GM13977 (cell line): ENCODE measurements at regions not wholly inside any gene's neighbourhood (a gene's known extent, or its start where the extent isn't known, plus 50 kb on each side); places are given as distances from the start of the nearest gene placed in this dataset.

ENCODE experiments used
- DNase-seq: peaks from one replicate; pipeline ENCODE4 v3.0.0; 2012; ENCODE audit warnings: low spot score
- in situ Hi-C: fragments of 300-500 bp; cut with MboI; formaldehyde crosslinking; loops from one replicate; pipeline ENCODE4 v1.12.0; 2022; ENCODE audit warnings: low sequenced_read_pairs, low pct_unique_long_range_greater_than_20kb, mixed read lengths, inconsistent platforms; ENCODE audit not compliant: unreplicated experiment
- TF ChIP-seq, protein P1 (sequence below): IDR thresholded peaks from 2 replicates; pipeline ENCODE4 v1.5.1; 2012; ENCODE audit warnings: mild to moderate bottlenecking, control low read depth; ENCODE audit not compliant: insufficient read depth; ENCODE audit errors: extremely low read depth, missing control alignments

DNA sequence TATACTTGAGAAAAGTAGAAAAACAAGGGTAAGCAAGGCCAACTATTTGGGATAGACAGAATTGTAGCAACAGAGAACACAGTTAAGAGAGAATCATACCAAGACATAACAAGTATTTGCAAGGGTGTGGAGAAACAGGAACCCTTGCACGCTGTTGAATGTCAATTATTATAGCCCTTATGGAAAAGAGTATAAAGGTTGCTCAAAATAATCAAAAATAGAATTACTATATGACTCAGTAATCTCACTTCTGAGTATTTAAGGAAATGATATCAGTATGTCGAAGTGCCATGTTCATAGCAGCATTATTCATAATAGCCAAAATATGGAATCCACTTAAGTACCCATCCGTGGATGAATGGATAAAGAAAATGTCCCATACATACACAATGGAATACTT lies 193.3 kb downstream of the PHLDA1 start:
- TF ChIP-seq, protein P1, sequence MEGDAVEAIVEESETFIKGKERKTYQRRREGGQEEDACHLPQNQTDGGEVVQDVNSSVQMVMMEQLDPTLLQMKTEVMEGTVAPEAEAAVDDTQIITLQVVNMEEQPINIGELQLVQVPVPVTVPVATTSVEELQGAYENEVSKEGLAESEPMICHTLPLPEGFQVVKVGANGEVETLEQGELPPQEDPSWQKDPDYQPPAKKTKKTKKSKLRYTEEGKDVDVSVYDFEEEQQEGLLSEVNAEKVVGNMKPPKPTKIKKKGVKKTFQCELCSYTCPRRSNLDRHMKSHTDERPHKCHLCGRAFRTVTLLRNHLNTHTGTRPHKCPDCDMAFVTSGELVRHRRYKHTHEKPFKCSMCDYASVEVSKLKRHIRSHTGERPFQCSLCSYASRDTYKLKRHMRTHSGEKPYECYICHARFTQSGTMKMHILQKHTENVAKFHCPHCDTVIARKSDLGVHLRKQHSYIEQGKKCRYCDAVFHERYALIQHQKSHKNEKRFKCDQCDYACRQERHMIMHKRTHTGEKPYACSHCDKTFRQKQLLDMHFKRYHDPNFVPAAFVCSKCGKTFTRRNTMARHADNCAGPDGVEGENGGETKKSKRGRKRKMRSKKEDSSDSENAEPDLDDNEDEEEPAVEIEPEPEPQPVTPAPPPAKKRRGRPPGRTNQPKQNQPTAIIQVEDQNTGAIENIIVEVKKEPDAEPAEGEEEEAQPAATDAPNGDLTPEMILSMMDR, result no peak
- no peak for DNase-seq
- in situ Hi-C loops, result no loop called here

DNA sequence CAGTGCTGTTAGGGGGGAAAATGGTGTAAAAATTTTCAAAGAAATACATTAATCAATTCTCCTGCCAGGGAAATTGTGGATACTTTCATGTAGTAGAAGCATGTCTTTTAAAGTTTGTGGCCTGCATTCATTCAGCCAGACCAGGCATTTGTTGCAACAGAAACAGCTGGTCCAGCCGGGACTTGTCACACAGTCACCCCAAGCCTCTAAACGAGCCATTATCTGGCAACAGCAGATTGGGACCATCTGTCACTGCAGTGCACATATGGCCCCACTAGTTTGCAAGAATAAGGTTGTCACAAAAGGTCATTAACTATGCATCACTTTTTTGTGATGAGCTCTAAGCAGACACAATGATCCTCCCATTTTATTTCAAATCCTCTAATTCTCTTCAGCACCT lies 193.9 kb downstream of the PHLDA1 start:
- DNase-seq, result no peak
- TF ChIP-seq, protein P1, result no peak
- in situ Hi-C loops, result no loop called here

DNA sequence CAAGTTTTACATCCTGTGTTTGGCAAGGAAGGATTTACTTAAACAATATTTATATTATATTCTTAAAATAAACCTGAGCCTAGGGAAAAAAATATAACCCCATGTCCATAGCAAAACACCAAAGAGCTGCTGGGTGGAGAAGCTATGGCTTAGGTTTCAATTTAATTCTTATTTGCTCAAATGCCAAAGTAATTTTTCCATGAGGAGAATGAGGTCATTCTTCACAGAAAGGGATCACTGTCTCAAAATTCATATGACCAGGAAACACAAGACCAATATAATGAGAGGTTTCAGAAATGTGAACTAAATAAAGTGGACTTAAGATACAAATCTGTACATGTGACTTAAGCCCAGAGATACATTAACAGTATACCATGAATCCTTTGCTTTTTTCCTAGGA lies 195.0 kb downstream of the PHLDA1 start:
- in situ Hi-C loops, result no loop called here

DNA sequence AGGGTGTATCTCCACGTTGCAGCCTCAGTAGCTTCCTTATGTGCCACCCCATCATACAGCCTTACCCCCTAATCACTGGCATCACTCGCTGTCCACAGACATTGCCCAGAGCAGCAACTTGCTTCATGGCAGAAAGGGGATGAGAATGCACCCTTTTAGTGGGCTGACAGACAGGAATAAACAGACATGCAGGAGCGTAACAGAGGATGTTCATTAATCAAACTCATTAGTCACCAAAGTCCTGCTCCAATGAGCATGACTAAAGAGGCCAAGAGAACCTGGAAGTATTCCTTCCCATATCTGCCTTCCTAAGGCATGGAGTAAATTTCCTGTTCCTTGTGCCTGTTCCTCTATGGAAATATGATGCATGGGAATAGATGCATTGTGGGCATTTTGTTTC lies 197.0 kb downstream of the PHLDA1 start:
- TF ChIP-seq, protein P1, result no peak
- no peak for DNase-seq
- in situ Hi-C loops, result no loop called here

More for the DNA sequence above, 195.0 kb downstream of the PHLDA1 start:
- DNase-seq, result no peak
- TF ChIP-seq, protein P1, result no peak

DNA sequence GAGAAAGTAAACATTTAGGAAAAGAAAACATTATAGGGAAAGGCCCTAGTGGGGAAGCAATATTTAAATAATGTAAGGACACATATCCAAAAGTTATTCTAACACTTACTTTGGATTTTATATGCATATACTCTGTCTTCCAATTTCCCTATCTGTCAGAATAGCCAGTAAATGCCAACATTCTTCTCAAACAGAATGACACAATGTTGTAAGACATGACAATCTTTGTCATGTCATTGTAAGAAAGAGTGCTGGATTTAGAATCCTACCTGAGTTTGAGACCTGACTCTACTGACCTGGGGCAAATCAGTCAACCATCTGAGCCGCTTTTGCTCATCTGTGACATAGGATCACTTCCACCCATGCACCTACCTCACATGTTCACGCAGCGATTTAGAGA lies 198.3 kb downstream of the PHLDA1 start:
- TF ChIP-seq, protein P1, result no peak
- in situ Hi-C loops, result no loop called here
- DNase-seq, result no peak

DNA sequence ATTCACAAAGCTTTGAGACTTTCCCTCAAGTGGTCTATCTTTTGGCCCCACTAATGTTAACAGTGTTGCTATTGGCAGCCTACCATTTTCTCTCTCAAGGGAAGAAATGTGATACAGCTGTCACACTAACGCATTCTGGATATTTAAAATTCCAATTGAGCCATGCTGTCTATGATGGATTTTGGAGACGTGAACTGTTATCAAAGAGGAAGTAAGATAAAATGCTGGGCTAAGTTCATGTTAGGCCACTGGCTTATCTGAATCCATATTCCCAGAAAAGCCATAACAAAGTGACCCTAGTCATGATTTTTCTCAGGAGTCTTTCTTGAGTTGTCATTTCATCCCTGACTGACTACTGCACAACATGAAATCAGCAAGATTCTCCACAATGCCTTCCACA lies 200.2 kb downstream of the PHLDA1 start:
- DNase-seq, result no peak
- in situ Hi-C loops, result no loop called here
- TF ChIP-seq, protein P1, result no peak

DNA sequence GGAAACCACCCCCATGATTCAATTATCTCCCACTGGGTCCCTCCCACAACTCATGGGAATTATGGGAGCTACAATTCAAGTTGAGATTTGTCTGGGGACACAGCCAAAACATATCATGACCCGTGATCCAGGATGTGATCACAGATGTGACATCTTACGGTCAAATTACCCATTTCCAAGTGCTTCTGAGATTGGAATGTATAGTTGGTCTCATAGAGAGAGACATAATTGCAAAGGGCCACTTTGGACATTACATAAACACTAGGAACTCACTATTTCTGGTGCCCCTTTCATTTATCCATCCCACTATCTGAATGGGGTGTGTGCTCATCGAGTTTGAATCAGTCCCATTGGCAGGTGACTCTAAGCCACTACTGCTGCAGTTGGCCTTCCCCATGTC lies 204.5 kb downstream of the PHLDA1 start:
- in situ Hi-C loops, result no loop called here
- TF ChIP-seq, protein P1, result no peak
- no peak for DNase-seq
